NCI-H526 treated with DMSO at 0.1 percent for 48 hours (cell line): ENCODE measurements at regions not wholly inside any gene's neighbourhood (a gene's known extent, or its start where the extent isn't known, plus 50 kb on each side); places are given as distances from the start of the nearest gene placed in this dataset.

Source experiments
- DNase-seq: peaks from one replicate; lab custom pipeline; 2025; lab: John Stamatoyannopoulos, UW

DNA sequence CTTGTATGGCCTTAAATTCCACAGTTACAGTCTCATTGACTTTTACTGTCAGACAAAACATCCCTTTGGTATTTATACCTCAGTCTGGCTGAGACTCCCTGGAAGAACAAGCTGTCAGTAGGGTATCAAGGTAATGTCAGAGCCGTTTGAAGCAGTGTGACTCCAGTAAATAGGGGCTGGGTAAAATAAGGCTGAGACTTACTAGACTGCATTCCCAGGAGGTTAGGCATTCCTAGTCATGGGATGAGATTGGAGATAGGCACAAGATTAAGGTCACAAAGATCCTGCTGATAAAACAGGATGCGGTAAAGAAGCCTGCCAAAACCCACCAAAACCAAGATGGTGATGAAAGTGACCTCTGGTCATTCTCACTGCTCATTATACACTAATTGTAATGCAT is 219.5 kb upstream of the SKOR2 start:
- no peak for DNase-seq

DNA sequence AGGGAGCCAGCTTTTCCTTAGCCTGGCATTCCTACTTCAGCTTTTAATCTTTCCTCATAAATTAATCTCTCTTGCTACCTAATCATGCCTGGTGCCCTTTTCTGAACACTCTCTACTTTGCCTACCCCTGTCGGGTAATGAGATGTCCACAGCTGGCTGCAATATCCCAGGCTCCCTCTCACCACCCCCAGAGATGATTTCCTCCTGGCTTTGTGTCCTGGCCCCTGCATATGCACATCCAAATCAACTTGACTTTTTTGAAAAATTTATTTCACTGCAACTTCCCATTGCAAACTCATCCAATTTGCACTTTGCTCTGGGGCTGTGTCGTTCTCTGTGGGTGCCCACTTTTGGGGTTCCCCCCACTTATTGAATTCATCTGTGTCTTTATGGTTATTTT is 218.1 kb upstream of the SKOR2 start:
- DNase-seq, result no peak

DNA sequence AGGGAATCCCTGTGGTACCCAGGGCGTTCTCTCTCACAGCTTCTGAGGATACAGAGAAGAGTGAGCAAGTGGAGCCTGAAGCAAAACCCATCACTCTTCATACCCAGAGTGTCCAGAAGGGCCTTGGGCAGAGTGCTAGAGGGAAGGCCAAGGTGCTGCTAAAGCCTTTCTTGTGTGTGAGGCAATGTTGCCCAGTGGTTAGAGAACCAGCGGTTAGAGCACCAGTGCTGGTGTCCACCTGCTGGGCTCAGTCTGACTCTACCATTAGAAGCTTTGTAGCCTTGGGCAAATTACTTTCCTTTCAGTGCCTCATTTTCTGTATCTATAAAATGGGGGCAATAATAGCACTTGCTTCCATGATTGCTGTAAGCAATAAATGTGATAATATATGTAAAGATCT is 210.5 kb upstream of the SKOR2 start:
- no peak for DNase-seq

DNA sequence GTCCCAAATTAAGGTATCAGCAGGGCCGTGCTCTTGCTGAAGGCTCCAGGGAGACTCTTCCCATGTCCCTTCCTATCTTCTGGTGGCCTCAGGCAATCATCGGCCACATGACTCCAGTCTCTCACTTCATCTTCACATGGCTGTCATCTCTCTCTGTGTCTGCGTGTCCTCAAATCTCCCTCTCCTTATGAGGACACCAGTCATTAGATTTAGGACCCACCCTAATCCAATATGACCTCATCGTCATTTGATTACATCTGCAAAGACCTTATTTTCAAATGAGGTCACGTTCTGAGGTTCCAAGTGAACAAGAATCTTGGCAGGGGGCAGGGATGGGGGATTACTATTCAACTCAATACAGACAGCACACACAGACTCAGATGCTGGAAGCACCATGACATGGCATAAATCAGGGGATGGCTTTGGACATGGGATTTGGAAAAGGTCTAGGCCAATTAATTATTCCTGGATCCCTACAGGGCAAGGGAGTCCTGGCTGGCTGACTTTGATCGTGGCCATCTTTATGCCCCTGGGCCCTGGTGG is 210.0 kb upstream of the SKOR2 start:
- DNase-seq, result no peak

DNA sequence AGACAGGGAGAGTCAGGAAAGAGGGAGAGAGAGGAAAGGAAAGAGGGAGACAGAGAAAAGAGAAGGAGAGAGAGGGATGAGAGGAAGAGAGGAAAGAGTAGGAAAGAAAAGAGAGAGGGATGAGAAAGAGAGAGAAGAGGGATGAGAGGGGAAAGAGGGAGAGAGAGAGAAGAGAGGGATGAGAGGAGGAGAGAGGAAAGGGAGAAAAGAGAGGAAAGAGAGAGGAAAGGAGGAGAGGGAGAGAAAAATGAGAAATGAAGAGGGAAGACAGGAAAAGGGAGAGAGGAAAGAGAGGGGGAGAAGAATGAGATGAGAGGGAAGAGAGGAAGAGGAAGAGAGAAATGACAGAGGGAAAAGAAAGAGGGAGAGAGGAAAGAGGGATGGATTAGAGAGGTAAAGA is 207.0 kb upstream of the SKOR2 start:
- no peak for DNase-seq

DNA sequence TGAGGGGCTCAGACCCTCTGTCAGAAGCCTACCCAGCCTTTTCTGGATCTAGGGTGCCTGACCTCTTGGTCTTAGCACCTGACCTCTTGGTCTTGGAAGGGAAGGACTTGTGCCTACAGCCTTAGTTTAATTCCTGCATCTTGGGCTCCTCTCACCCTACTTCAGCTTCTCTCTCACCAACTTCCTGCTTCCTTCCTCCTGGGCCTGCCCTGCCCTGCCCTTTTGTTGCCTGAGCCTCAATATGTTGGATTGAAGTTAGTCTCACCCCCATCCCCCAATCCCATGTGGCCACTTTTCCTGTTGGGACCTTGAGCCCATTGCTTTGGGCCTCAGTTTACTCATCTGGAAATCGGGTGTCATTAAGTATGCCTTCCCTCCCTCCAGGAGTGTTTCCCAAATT is 206.2 kb upstream of the SKOR2 start:
- DNase-seq, result no peak

DNA sequence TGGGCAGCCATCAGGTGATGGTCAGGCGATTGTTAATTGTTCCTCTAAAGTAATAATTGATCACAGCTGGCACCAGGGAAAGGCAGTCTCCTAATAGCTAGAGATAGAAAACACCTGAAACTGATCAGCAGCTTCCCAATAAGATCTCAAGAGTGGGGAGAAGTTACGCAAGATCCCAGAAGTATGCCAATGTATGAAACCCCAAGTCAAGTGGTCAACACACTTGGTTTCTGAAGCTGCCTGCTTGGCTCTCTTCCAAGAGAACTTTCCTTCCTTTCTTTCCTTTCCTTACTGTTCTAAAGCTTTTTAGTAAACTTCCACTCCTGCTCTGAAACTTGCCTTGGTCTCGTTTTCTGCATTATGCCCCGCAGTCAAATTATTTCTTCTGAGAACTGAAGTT is 201.6 kb upstream of the SKOR2 start:
- DNase-seq, result no peak

DNA sequence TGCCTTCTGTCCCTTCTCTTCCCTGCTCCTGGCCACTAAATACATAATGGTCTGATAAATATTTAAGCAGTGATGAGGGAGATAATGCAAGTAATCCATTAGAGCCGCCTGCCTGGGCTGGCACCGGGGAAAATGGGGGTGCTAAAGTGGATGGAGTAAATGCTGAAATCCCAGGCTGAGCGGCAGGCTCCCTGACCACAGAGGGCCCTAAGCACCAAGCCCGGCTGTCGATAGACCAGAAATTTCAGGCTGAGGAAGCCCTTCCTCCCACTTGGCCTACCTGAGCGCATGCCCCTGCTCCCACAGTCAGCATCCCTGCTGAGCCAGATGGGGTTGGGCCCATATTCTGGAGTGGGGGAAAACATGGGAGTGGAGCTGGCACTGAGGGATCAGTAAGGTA is 197.5 kb upstream of the SKOR2 start:
- DNase-seq, result no peak

DNA sequence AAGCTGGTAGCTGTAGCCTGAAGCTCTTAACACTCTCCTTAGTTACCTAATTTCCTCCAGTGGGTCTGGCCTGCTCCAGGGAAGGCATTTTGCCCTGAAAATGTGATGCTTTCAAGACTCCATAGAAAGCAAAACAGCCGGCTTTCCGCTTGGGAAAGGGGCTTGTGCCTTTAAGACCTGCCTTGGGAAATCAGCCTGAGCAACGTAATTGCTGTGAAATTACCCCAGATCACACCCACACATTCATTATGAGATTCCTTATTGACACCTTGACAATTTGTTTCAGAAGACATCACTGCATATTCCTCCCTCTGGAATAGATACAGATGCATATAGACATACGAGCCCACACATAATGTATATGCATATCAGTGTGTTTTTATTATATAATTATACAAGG is 190.5 kb upstream of the SKOR2 start:
- no peak for DNase-seq

DNA sequence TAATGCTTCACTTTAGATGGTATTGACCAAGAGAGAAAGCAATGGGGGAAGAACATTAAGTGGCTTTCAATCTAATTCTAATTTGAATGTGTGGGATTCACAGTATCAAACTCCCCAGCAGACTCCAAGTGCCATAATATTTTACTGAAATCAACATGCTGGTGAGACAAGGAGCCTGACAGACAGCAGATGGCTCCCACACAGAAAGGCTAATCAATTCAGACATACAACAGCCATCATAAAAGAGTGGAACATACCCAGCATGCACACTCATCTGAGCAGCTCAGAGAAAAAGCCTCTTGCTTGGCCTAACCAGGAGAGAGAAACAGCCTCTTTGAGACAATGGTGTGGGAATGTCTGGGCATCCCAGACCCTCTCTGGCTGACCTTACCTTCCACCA is 186.5 kb upstream of the SKOR2 start:
- DNase-seq, result no peak

DNA sequence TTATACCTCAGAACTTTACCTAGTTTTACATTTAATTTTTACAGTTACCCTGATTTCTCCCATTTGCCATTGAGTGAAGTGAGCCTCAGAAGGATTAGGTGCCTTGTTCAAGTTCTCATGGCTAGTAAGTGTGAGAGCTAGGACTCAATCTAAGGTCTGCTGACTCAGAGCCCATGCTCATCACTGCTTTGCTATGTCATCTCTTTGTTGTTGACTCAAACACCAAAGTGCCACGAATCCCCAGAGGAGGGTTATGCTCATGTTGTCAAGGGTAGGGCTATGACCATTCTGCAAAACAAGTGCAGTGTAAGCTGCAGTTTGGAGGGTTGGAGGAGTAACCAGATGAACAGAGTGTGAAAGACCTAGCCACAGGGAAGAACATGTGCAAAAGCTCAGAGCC is 185.4 kb upstream of the SKOR2 start:
- no peak for DNase-seq

DNA sequence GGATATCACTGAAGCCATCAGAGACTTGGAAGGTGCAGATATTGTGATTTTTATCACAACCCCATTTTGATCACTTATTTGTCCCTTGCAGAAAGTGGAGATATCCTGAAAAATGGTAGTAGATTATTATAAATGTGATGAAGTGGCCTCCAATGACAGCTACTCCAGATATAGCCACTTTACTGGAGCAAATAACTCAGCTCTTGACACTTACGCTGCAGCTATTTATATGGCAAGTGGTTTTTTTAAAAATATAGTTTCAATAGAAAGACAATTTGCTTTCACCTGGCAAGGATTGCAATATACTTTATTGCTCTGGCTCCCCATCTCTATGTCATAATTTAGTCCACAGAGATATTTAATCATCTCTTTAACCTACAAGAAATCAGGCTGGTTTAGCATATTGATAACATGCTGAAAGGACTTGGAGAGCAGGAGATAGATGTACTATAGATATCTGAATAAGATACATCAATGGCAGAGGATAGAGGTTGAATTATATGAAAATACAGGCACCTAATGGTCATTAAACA is 182.8 kb upstream of the SKOR2 start:
- no peak for DNase-seq

DNA sequence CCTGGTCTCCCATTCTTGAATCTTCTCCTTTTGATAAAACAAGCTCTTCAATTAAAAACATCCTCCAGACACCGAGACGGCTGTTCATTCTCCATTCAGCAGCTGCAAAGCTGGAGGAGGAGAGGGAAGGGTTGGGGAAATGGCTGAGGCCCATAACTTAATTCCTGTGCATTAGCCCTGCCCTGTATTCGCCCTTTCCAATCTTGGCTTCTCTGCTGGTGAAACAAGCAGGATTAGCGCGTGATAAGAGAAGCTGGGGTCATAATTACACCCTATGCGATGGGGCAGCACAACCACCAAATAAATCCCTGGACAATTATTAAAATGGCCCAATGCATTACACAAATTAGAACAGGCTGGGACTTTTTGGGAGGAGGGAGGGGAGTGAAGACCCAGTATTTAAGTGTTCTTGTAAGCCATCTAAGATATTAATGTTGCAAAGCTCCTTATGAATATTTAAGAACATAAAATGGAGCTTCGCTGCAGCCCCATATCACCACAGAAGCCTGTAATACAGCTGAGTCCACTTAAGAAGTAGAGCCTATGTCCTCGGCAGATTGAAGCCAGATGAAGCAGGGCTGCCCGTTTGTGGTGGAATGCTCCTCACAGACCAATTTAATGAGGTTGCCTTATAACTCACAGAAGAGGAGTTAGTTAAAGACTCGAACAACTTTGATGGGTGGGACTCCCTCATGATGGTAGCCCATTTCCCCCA is 176.6 kb upstream of the SKOR2 start:
- no peak for DNase-seq

DNA sequence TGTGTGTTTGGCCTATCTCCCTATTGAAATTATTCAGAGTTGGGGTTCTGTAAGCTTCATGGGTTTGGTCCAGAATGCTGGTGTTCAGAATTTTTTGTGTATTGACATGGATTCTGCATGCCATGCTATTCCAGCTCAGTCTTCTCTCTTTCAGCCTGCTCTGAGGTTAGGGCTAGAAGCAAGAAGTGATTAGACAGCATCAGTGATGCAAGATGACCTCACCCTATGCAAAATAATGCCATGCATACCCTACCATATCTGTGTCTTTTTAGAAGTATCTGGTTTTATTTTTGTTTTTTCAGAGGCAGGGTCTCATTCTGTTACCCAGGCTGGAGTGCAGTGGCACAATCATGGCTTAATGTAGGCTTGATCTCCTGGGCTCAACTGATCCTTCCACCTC is 175.6 kb upstream of the SKOR2 start:
- DNase-seq, result no peak

DNA sequence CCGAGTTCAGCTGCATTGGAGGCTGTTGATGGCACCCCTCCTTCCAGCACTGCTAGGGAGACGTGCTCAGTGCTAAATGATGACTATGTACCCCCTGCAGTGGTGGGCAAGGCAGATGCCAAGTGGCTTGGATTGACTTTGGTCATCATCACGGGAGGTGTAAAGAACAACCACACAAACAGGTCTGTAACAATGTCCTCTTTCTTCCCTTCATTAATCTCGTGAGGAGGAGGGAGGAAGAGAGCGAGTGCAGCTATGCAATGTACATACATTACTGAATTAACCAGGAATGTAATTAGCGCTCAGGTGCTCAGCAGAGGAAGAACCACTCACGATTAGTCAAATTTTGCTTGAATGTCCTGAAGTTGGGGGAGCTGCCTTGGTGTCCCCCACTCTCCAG is 173.9 kb upstream of the SKOR2 start:
- DNase-seq, result no peak

DNA sequence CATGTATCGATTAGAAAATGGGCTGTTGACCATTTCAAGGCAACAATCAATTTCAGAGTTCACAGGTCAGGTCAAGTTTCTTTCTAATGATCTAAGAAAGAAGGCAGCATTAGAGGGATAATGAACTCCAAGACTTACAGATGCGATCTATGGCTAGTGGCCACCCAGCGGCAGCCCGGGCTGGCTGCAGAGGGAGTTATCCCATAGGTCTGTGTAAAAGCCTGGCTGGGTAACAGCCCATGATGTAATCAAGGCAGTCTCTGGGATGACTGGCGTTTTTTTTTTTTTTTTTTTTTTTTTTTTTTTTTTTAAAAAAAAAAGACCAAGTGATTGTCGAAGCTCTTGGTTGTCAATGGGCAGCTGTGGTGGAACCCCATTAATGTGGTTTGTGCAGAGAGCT is 171.1 kb upstream of the SKOR2 start:
- no peak for DNase-seq

DNA sequence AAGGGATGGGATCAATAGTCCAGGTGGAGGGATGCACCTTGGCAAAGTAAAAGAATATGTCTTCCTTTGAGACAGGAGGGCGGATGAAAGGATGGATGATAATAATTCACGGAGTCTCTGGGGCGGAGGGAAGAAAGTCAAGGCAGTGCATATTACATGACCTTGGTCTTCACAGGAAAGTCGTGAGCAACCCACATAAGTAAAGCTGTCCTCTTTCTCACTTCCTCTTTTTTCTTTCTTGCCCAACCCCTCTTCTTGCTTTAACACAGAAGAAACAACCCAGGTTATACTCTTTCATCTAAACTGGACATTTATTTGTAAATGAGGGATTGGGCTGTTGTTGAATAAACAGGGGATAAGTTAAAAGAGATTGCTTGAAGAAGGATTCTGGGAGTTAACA is 168.7 kb upstream of the SKOR2 start:
- no peak for DNase-seq

DNA sequence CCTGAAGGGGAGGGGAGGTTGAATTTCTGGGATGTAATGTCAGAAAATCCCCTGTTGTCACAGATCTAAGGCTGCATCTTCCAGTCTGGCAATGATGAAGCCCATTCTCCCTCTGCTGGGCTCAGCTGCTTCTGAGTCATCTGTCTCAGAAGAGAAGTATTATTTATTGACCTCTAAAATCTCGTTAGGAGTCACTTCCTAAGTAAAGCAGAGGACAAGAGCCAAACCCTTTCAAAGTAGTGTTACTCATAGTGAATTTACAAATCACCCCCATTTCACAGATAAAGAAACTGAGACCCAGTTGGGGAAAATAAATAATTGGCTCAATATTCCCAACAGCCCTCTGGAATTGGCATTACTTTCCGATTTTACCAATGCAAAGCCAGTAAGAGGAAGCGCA is 167.3 kb upstream of the SKOR2 start:
- DNase-seq, result no peak

DNA sequence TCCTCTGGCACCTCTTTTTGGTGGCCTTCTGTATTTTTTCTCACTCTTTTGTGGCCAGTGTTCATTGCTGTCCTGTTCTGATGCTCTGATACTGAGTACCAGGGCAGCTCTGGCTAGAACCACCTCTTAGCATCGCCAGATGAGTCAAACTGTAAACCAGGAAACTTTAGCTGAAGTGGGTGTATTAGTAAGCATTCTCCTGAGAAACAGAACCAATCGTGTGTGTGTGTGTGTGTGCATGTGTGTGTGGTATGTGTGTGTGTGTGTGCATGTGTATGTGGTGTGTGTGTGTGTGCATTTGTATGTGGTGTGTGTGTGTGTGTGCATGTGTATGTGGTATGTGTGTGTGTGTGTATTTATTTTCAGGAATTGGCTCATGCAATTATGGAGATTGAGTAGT is 166.3 kb upstream of the SKOR2 start:
- DNase-seq, result no peak

DNA sequence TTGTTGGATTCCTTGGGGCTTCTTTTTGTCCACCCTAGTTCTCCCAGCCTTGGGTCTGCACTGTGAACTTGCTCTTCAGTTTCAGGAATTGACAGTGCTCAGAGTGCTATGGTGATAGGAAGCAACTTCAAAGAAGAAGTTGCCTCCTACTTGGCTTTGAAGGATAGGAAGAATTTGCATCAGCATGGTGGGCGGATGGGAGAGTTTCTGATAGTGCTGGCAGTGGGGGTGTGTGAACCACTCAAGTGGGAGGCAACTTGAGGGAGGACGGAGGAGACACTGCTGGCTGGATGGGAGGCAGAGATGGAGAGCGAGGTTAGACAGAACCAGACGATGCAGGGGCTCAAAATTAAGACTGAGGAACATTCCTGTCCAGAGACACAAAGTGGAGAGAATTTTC is 164.4 kb upstream of the SKOR2 start:
- DNase-seq, result no peak

DNA sequence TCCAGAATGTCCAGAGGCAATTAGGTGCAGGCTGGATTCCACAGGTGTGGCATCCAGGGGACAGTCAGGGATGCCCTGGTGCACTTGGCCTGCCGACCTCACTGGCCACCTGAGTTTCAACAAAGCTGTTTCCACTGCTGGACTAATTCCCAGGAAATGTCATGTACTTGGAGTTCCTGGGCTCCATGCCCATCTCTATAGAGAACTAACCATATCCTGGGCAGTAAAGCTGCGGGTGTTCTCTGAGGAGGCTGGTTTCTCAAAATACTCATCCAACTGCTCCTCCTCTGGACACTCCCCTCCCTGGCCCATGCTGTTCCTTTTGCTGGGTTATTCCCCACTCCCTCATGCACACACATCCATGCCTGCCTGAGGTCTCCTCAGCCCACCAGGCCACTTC is 161.9 kb upstream of the SKOR2 start:
- no peak for DNase-seq

DNA sequence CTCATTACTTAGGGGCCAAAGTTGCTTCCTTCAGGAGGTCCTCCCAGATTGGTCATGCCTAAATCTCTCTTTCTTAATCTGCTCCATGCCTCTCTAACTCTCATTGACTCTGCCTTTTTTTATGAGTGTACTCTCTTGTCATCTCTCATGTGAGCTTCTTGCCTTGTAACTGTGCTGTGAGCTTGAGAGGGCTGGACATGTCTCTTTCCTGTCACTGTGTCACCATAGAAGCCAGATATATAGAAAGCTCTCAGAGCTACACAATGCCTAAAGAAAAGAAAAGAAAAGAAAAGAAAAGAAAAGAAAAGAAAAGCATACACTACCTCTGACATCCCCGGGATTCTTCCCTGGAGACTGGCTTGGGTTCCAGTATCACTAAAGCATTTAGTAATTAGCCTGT is 161.5 kb upstream of the SKOR2 start:
- DNase-seq, result no peak

DNA sequence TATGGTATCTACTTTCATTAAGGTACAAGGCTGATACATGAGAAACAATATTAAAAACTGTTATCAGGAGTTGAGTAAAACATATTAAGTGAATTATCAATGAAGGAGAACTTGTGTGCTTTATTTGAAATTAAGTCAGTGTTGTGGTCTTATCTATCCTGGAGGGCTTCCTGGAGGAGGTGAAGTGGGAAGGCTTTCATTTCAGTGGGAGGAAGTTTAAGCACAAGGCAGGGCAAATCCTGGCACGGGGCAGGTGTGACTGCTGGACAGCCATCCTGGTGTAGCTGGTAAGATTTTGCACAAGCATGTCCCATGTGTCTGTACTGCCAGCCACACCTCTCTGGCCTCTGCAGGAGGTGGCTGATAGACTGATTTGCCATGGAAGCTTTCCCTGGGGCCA is 159.7 kb upstream of the SKOR2 start:
- no peak for DNase-seq

DNA sequence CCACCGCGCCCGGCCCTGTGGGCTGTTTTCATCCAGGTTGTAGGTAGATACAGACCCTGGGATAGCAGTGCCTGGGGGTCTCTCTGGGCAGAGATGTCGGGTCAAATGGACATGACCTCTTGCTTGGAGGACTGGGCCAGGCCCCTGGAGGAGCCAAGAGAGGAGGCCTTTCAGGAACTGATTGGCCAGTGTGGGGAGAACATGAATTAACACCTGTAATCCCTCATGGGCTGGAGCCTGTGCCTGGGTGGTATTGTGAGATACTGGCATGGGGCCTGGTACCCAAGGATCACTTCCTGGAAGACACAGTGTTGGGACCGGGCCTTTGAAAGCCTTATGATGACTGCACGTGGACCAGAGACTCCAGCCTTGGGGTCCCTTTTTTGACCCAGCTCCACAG is 158.7 kb upstream of the SKOR2 start:
- no peak for DNase-seq
